SU-DHL-6 (cell line): ENCODE measurements at regions not wholly inside any gene's neighbourhood (a gene's known extent, or its start where the extent isn't known, plus 50 kb on each side); places are given as distances from the start of the nearest gene placed in this dataset.

Experiments used
- H2AFZ ChIP-seq: fragments of 200-600 bp; sonication (generic); 2 replicates; pipeline ENCODE4 v1.6.1; 2014; ENCODE audit warnings: low read depth, mild to moderate bottlenecking, moderate library complexity, mixed read lengths, antibody characterized with exemption, low read length; ENCODE audit not compliant: severe bottlenecking
- H3F3A ChIP-seq: fragments of 200-600 bp; shearing (Covaris generic); 2 replicates; pipeline ENCODE4 v1.6.0; 2016; ENCODE audit warnings: antibody characterized with exemption, mild to moderate bottlenecking; ENCODE audit not compliant: insufficient read depth
- H3K27ac ChIP-seq: fragments of 200-600 bp; sonication (generic); 2 replicates; pipeline ENCODE4 v1.5.1; 2016; ENCODE audit warnings: low read depth, mild to moderate bottlenecking, low read length, moderate library complexity, mixed read lengths
- H3K27me3 ChIP-seq: fragments of 200-600 bp; sonication (generic), shearing (Covaris generic); 2 replicates; pipeline ENCODE4 v1.6.0; 2014; ENCODE audit warnings: mild to moderate bottlenecking, low read length
- H3K36me3 ChIP-seq: fragments of 200-600 bp; sonication (generic); 2 replicates; pipeline ENCODE4 v1.6.1; 2014; ENCODE audit warnings: mild to moderate bottlenecking, low read length, mixed read lengths
- H3K4me2 ChIP-seq: fragments of 300-600, 200-600 bp; shearing (Covaris generic), sonication (generic); 2 replicates; pipeline ENCODE4 v1.6.0; 2014; ENCODE audit warnings: low read length, low read depth, mild to moderate bottlenecking; ENCODE audit not compliant: poor library complexity, severe bottlenecking
- H3K4me3 ChIP-seq: fragments of 200-600 bp; sonication (generic); 2 replicates; pipeline ENCODE4 v1.5.1; 2014; ENCODE audit warnings: antibody characterized with exemption, low read length, mild to moderate bottlenecking, mixed read lengths; ENCODE audit not compliant: insufficient read depth, poor library complexity, severe bottlenecking
- H3K79me2 ChIP-seq: fragments of 200-600 bp; sonication (generic); 2 replicates; pipeline ENCODE4 v1.6.1; 2014; ENCODE audit warnings: mild to moderate bottlenecking, low read length, moderate library complexity; ENCODE audit not compliant: insufficient read depth
- H3K9ac ChIP-seq: fragments of 200-600 bp; sonication (generic); 2 replicates; pipeline ENCODE4 v1.7.0; 2014; ENCODE audit warnings: mild to moderate bottlenecking, low read length
- H3K9me2 ChIP-seq: fragments of 200-600 bp; sonication (generic); replicated peaks from 2 replicates; pipeline ENCODE4 v1.6.1; 2014; ENCODE audit warnings: low read length; ENCODE audit not compliant: insufficient read depth
- H3K9me3 ChIP-seq: fragments of 200-600 bp; sonication (generic); 2 replicates; pipeline ENCODE4 v1.6.1; 2014; ENCODE audit warnings: low read length, mixed read lengths; ENCODE audit not compliant: insufficient read depth
- H4K20me1 ChIP-seq: fragments of 200-600 bp; sonication (generic); 2 replicates; pipeline ENCODE4 v1.6.1; 2014; ENCODE audit warnings: low read depth, mild to moderate bottlenecking, antibody characterized with exemption, low read length, moderate library complexity, mixed read lengths
- EZH2phosphoT487 ChIP-seq: fragments of 200-600 bp; sonication (generic), shearing (Covaris generic); conservative IDR thresholded peaks from 2 replicates; pipeline ENCODE4 v1.6.1; 2018; ENCODE audit warnings: mild to moderate bottlenecking, antibody characterized with exemption, low read length, moderate library complexity, mixed read lengths
- TF ChIP-seq, protein P1 (sequence below): fragments of 200-600 bp; sonication (generic); IDR thresholded peaks from one replicate; pipeline ENCODE4 v1.5.1; 2017; ENCODE audit warnings: antibody characterized with exemption, mild to moderate bottlenecking, low read length, moderate library complexity; ENCODE audit not compliant: insufficient read depth, poor library complexity, severe bottlenecking

DNA sequence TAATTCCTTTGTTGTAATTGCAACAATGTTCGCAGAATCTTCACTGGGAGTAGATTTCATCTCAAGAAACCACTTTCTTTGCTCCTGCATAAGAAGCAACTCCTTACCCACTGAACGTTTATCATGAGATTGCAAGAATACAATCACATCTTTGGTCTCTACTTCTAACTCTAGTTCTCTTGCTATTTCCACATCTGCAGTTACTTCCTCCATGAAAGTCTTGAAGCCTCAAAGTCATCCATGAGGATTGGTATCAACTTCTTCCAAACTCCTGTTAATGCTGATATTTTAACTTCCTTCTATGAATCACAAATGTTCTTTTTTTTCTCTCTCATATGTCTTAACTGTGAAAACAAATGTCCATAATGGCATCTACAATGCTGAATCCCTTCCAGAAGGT lies 118.6 kb upstream of the RAB4A start:
- Histone ChIP-seq H3K9ac (no peak overlapping the region), H3K36me3 (no peaks in the 10 kb centered on the region), H3K79me2 (no peaks in the 10 kb centered on the region), H3K27me3 (no peaks in the 10 kb centered on the region), H3K9me3 (no peaks in the 10 kb centered on the region), H4K20me1 (no peaks in the 10 kb centered on the region), H3K27ac (no peak overlapping the region), H3F3A (no peaks in the 10 kb centered on the region), H3K4me2 (no peak overlapping the region), H2AFZ (no peak overlapping the region), H3K9me2 (no peaks in the 10 kb centered on the region), H3K4me3 (no peak overlapping the region)
- TF ChIP-seq, protein P1, sequence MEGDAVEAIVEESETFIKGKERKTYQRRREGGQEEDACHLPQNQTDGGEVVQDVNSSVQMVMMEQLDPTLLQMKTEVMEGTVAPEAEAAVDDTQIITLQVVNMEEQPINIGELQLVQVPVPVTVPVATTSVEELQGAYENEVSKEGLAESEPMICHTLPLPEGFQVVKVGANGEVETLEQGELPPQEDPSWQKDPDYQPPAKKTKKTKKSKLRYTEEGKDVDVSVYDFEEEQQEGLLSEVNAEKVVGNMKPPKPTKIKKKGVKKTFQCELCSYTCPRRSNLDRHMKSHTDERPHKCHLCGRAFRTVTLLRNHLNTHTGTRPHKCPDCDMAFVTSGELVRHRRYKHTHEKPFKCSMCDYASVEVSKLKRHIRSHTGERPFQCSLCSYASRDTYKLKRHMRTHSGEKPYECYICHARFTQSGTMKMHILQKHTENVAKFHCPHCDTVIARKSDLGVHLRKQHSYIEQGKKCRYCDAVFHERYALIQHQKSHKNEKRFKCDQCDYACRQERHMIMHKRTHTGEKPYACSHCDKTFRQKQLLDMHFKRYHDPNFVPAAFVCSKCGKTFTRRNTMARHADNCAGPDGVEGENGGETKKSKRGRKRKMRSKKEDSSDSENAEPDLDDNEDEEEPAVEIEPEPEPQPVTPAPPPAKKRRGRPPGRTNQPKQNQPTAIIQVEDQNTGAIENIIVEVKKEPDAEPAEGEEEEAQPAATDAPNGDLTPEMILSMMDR: no peak
- no peak for TF ChIP-seq EZH2phosphoT487

DNA sequence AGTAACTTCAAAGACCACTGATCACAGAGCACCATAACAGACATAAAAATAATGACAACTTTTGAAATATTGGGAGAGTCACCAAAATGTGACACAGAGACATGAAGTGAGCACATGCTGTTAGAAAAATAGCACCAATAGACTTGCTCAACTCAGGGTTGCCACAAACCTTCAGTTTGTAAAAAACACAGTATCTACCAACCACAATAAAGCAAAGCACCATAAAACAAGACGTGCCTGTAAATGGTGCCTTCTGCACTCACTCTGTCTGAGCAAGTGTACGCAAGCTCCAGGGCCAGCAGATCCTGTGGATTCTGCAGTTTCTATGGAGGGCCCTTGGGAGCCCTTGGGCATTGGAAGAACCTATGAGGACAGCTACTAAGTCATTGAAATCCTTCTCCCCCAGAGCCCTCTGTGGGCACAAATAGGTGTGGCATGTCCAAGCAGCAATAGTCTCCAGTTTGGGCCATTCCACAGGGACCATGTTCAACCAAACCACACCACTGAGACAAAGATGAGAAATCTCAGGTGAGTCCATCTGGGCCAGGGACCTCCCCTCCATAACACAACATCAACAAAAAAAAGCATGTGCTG lies 116.9 kb upstream of the RAB4A start:
- Histone ChIP-seq H3K4me3 (no peak overlapping the region), H3K79me2 (no peaks in the 10 kb centered on the region), H3K36me3 (no peaks in the 10 kb centered on the region), H3K4me2 (no peak overlapping the region), H3K9me3 (no peaks in the 10 kb centered on the region), H3K27ac (no peak overlapping the region), H3K27me3 (no peaks in the 10 kb centered on the region), H4K20me1 (no peaks in the 10 kb centered on the region), H3K9me2 (no peaks in the 10 kb centered on the region), H3K9ac (no peak overlapping the region), H2AFZ (no peak overlapping the region), H3F3A (no peaks in the 10 kb centered on the region)
- no peak for TF ChIP-seq EZH2phosphoT487
- TF ChIP-seq, protein P1: no peak

DNA sequence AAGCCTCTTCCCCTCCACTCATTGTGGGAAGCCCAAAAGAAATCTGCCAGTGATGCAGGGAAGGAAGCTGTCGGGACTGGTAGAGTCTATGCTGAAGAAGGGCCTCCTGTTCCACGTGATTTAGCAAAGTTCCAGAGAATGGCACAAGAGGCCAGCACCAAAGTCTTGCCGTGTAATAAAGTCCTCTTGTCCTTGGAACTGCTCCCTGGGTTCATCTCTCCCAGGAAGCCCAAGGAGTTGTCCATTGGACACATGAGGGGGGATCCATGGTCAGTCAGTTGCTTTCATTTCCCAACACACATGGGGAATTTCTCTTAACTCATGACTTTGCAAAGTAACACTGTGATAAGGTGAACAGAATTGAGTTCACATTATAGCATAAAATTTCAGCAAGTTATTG lies 116.1 kb upstream of the RAB4A start:
- no peak overlapping the region for H3K9ac ChIP-seq
- no peaks in the 10 kb centered on the region for H3F3A ChIP-seq
- no peak overlapping the region for H2AFZ ChIP-seq
- no peaks in the 10 kb centered on the region for H3K79me2 ChIP-seq
- no peak overlapping the region for H3K4me2 ChIP-seq
- H4K20me1 ChIP-seq: no peaks in the 10 kb centered on the region
- no peaks in the 10 kb centered on the region for H3K9me3 ChIP-seq
- H3K4me3 ChIP-seq: no peak overlapping the region
- H3K36me3 ChIP-seq: no peaks in the 10 kb centered on the region
- H3K9me2 ChIP-seq: no peaks in the 10 kb centered on the region
- no peaks in the 10 kb centered on the region for H3K27me3 ChIP-seq
- H3K27ac ChIP-seq: no peak overlapping the region
- TF ChIP-seq, protein P1: no peak
- no peak for TF ChIP-seq EZH2phosphoT487

DNA sequence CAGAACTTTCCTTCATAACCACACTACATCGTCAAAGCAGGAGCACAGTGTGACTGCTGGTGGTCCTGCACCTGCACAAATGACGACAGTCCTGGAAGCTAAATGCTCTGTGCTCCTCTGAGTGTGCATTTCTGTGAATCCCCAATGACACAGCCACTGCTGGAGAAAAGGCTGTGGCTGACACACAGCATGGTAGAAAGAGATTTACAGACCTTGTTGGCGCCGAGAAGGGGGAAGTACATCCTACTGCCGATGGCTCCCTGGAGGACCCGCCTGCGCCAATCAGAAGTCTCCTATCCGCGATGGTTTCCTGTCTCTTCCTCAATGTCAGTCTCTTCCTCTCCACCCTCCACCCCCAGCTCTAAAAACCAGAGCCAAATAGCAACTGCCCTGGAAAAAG lies 115.4 kb upstream of the RAB4A start:
- Histone ChIP-seq H3K4me2 (no peak overlapping the region), H3K9ac (no peak overlapping the region), H3K9me3 (no peaks in the 10 kb centered on the region), H3K27ac (no peak overlapping the region), H3K27me3 (no peaks in the 10 kb centered on the region), H3K9me2 (no peaks in the 10 kb centered on the region), H2AFZ (no peak overlapping the region), H4K20me1 (no peaks in the 10 kb centered on the region), H3K79me2 (no peaks in the 10 kb centered on the region), H3K36me3 (no peaks in the 10 kb centered on the region), H3F3A (no peaks in the 10 kb centered on the region), H3K4me3 (no peak overlapping the region)
- TF ChIP-seq, protein P1: no peak
- TF ChIP-seq EZH2phosphoT487: no peak
